H4 (cell line): ENCODE measurements at regions not wholly inside any gene's neighbourhood (a gene's known extent, or its start where the extent isn't known, plus 50 kb on each side); places are given as distances from the start of the nearest gene placed in this dataset.

Experiments
- DNase-seq: peaks from one replicate; pipeline ENCODE4 v3.0.0-alpha.2; 2015; ENCODE audit warnings: low spot score

DNA sequence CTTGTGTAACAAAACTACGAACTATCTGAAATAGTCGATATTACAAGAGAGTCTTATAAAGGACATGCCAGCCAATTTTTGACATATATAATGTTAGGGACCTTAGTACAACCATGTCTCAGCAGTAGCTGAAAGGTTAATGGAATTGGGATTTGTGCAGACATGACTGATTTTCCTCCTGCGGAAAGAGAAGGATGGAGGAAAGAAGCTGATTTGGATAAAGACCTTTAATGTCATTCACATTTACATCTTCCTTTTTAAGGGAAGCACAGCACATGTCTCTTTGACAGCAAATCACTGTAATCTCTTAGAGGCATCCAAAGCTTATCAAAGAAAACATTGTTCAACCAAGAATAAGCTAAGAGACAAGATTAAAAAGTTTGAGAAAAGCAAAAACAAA, 1976.2 kb upstream of the IGFBP7 start:
- DNase-seq, result no peak

DNA sequence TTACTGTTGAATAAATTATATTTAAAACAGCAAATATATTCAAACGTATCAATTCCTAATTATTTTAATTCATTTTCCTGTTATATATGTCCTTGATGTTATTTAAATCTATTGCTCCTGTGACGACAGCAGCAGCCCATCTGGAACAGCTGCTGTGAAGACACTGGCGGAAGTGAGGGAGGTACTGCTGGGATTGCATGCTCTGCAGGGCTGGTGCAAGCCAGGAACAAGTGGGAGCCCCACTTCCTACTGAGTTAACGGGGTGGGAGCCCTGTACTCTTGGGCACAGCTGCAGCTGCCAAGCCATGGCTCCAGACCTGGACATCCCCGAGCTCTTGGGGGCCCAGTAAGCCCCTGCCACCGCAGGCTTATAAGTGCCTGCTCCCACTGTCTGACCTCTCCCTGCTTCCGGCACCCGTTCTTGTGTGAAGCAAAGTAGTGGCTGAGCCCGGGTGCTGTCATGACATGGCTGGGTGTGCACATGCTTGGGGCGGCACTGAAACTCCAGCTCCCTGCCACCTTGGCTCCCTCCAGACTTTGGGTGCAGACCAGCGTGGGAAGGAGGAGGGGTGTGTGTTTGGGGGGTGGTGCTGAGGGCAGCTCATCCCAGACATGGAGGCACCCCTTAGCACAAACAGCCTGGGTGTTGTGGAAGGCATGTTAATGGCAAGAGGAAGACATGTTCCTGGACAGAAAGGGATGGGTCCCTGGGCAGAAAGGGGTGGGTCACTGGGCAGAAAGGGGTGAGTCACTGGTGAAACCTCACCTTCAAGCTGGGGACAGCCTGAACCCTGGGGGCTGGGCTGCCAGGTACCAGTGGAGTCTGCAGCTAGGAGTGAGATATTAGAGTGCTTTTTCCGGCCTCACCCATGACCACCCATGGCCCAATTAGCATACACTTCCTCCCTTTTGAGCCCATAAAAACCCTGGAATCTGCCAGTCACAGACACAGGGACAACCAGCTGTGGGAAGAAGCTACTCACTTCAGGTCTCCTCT, 1981.3 kb upstream of the IGFBP7 start:
- no peak for DNase-seq

DNA sequence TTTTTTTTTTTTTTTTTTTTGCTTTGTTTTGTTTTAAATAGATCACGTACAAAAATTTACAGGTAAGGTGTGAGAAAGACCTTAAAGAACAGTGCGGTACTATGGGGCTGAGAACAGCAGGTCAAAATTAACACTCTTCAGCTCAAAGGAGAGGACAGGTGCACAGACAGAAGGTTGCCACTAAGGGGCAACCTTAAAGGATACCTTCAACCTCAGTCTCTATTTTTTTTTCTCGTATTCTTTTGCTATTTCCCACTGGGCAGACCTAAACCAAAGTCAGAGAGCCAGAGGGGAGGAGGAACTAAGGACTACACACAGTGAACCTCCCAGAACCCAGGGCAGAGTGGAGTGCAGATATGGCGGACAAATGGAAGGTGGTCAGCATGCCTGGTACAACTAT, 1984.3 kb upstream of the IGFBP7 start:
- no peak for DNase-seq

DNA sequence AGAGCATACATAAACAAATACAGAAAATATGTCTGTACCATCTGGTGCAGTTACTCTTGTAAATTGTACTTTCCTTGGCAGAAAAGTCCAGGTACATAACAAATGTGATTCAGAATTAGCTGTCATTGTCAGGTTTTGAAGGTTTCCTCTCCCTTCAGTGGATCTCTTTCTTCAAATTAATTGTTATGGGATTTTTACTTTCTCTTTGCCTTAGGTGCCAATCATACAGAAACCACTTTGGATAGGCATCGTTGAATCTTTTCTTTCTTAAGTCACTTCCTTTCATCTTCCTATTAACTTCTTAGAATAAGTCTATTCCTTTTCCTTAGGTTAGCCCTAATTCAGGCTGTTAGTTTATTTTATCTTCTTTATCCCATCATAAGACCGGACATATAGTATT, 1992.1 kb upstream of the IGFBP7 start:
- no peak for DNase-seq

DNA sequence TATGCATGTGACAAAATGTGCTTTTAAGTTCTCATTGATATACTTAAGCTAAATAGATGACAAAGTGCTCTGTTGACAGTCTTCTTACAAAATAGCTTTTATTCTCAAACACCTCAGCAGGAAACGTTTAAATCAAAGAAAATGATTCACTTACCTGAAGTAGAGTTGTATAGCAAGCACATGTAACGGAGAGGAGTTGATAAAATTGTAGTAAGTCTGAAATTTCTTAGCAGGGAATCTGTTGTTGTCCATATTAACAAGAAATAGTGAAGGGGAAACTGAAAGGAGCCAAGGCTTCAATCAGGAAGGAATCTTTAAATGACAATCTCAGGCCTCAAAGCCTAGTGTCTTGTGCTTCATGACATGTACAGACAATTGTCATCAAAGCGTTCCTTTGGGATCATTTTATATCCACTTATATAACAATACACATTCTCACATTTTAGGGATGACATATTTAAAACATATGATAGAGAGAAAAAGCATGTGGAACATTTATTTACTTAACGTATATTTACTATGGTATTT, 2010.2 kb upstream of the IGFBP7 start:
- no peak for DNase-seq

DNA sequence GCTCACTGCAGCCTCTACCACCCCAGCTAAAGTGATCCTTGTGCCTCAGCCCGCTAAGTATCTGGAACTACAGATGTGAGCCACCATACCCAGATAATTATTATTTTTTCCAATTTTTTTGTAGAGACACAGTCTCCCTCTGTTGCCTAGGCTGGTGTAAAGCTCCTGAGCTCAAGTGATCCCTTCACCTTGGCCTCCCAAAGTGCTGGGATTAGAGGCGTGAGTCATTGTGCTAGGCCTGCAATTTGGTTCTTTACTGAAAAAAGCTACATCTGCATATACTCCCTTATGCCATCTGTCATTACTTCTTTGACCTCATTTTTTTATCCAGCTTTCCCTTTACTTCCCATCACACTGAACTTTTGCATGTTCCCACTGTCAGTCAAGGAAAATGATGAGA, 2012.4 kb upstream of the IGFBP7 start:
- no peak for DNase-seq

DNA sequence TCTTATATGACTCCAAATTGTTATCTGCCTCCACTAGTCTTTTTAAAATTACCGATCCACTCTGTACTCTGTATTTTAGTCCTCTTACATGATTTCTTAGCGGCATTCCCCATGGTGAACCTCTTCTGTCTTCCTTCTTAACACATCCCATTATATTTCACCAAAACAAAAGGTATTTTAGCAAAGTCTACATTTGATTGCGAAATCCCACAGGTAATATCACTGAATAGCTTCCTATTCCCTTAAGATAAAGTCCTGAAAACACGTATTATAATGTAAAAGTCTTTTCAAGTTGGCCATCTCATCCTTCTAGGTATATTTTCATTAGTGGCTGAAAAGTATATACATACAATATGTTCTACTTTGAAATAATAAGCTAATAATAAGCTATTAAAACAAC, 2016.0 kb upstream of the IGFBP7 start:
- no peak for DNase-seq

DNA sequence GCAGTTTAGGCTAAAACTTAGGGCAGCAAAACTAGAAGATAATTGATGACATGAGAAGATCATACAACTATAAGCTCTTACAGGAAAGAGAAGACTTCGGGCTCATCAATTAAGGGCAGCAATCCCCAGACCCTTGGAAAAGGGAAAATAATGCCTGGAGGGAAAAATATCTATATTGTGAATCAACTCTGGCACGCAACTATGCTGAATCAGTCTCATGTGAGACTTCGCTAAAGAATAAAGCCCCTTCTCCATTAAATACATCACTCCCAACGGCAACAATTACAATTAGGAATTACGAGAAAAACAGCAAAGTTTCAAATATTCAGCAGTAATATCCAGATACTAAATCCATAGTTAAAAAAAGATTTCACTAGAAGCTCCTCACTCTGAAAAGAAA, 2016.8 kb upstream of the IGFBP7 start:
- DNase-seq, result no peak

DNA sequence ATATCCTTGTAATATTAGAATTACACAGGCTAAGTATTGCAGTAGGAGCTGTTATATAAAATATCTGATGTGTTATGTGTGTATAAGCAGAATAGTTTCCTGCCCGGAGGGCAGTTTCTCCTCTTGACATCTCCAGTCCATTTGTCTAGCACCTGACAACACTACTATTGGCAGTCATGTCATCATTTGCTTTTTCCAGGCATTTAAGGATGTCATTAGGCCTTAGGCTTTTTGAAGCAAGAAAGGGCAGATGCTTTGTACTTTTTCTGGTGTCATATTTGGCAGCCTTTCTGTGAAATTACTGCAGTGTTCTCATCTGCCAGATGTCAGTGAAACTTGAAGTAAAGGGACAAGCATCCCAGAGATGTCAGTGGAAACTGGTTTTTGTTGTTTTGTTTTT, 2017.6 kb upstream of the IGFBP7 start:
- no peak for DNase-seq

DNA sequence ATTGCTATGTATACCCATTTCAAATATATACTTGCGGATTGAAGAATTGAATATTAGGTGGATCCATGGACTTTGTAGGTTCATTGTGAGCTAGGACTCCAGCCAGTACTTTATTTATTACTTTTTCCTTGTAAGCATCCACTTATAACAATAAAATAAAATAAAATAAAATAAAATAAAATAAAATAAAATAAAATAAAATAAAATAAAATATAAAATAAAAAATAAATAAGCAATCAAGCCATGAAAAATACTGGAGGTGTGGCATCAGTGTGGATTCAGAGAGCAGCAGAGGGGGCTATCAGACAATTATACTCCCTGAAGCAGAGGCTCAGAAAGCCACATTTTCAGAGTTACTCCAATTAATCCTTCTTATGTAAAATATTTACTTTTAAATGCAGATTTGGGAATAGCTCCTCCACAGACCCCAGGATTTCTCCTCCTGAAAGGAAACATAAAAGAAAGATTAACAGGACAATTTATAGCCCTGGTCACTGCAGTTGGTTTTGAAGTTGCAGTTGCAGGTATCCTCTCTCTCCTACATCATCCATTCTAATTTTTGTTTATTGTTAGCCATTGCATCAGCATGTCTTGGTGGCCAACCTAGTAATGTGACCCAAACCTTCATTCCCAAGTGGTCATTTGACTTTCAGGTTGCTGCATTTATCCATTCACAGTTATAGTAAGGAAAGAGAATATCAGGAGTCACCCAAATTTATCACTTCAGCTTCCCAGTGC, 2025.2 kb upstream of the IGFBP7 start:
- no peak for DNase-seq

DNA sequence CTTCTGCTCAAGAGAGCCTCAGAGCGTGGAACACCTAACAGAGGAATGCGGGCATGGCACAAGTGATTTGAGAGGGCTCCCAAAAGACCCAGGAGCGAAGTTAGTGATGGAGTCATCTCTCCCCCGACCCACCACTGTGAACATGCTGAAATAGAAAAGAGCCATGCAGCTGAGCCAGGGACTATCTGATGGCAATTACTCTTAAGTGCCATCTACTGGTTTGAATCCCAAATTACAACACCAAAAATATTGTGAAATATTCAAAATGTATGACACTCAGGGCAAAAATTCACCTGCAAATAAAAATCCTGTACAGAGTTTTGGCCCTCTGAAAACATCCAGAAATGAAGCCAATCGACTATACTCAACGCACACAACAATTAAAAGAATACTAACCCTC, 2038.9 kb upstream of the ADGRL3 start:
- DNase-seq, result no peak

DNA sequence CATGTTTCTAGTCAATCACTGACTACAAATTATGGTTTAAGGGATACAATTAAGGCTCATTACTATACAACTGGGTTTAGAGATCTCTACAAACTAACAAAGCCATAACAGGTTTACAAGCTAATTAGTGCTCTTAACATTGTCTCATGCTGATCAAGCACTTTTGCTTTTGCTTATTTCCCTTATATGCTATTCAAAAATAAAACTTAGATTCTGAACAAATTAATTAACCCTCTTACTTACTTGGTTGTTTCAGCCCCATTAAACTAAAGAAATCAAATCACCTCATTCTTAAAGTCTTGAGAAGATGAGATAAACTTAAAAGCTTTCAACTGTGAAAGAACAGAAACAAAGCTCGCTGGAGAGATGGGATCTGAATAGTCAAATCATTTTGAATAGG, 2024.5 kb upstream of the ADGRL3 start:
- no peak for DNase-seq

DNA sequence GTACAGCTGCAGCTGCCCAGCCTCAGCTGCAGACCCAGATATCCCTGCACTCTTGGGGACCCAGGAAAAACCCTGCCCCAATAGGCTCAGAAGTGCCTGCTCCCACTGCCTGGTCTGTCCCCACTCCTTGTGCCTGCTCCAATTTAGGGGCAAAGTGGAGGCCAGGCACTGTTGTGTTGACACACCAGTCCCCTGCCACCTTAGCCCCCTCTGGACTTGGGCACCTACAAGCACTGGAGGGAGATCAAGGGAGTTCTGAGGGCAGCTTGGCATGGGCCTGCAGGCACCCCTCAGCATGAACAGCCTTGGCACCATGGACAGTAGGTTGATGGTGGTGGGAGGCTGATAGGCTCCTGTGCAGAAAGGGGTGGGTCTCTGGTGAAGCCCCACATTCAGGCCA, 2020.8 kb upstream of the ADGRL3 start:
- no peak for DNase-seq

DNA sequence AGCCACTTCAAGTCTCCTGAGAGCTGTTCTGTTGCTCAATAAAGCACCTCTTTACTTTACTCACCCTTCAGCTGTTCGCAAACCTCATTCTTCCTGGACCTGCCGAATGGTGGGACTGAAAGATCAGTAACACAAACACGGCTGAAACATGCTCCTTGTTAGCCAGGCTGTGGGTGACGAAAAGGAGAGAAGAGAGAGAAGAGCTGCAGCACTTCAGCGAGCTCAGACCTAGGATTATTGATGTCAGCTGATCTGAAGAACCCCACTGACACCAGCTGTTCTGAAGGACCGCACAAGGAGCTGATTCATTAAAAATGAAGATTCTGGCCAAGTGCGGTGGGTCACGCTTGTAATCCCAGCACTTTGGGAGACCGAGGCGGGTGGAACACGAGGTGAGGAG, 2020.0 kb upstream of the ADGRL3 start:
- DNase-seq, result no peak

DNA sequence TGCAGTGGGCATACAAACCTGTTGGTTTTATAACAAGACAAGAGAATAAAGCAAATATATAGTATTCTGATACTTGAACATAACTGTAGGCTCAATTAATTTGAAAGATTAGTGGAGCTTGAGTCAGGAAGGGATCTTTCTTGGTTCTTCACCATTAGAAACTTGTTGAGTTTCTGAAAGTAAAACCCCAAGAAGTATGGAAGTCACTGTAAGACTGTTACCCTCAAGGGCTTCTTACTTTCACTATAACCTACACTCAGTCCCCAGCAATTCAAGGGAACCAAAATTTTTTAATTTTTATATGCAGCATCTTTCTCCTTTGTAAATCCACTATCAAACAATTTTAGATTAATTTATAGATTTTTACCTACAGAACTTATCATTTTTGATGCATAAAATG, 2019.2 kb upstream of the ADGRL3 start:
- DNase-seq, result no peak

DNA sequence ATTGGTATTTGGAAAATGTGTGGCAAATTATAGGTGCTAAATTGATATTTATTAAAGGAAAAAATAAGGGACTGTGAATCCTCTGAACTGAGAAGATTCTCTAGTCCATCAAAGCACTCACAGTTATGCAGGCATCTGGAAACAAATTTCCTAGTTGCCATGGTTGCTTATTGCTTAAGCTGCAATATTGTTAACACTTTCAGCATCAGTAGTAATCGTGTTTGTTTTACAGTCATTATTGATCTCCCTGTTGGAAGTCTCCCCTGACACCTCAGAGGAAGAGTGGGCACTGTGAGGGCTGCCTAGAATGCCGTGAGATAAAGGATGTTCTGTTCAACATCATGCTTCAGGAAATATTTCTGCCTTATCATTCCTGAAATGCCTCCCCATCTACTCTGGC, 2004.3 kb upstream of the ADGRL3 start:
- DNase-seq, result no peak

DNA sequence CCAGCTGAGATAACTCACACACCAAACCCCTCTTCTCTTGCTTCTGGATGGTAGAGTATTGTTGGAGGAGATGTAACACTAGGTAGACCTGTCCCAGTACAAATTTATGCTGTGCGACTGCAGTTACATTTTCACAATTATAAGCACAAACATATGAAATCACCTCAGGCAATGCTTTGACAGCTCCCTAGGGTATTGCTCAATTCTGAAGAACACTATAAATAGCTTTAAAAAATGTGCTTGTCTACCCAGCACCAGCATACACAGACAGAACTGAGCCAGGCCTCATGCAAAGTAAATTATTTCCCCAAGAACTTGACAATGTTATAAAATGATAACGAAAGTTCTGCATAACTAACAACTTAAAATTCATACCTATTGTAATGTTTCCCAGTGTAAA, 1999.1 kb upstream of the ADGRL3 start:
- DNase-seq, result no peak

DNA sequence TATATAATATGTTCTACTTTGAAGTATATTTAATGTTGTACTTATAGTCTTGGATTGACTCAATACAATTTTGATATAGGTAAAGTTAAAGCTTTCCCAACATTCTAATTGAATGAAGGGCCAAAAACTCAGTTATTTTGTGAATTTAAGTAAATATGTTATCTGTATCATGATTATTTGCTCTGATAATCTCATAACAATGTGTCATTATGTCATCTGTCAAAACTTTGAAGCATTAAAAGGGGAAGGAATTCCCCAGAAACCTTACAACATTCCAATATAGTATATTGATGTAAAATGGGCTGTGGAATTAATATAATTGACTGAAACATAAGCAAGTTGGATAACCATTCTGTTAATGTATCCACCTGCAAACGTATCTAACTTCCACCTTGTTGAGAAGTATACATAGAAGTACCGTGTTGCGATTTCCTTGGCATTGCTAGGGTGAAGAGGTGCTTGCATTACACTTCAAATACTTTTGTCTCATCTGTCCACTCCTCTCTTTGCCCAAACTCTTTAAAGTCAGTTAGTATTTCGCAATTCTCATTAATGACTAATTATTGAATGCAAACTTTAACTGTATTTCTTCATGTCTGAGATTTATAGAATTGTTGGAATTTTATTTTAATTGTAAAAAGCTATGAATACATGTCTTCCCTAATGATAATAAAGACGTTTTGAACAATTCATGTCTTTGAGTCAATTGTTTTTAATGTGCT, 1982.1 kb upstream of the ADGRL3 start:
- DNase-seq, result no peak

DNA sequence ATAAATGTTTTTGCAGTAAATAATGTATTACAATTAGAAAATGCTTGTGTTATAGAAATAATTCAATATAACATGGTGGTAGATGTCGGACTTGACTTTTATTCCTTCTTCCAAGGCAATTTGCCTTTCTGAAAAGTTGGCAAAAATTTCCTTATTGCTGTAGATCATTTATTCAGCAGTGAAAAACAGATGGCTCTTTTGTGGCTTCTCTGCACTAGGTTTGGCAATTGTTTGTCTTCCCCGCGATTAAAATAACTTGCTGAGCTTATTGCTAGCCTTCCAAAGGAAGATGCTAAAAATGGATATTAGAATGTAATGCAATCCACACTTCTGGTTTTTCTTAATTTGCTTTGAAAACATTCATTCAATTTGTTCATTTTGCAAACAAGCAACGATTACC, 1977.9 kb upstream of the ADGRL3 start:
- DNase-seq, result no peak

DNA sequence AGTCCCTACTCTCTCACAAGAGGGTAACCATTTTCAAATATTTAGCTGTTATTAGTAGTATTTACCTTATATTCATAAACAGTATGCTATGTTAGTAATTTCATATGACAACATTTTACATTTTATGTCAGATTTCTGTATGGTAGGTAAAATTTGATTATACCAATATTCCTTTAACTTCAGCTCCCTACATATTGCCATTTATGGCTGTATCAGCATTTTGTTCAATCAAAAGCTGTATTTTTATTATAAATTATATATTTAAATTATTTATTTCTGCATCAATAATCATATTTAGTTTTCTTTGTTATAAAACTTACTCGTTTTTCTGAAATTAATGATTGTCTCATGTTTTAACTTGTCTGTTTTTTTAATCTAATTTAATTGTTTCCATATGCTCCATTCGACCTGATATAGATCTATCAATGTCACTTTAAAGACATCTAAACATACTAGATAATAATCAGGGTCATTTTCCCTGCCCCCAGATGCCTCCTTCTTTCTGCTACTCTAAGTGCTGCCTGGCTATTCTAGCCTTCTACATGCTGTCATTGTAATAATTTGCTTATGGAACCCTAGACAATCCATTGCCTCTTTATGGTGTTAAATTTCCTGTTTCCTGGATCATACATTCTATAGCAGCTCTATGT, 1976.7 kb upstream of the ADGRL3 start:
- no peak for DNase-seq

DNA sequence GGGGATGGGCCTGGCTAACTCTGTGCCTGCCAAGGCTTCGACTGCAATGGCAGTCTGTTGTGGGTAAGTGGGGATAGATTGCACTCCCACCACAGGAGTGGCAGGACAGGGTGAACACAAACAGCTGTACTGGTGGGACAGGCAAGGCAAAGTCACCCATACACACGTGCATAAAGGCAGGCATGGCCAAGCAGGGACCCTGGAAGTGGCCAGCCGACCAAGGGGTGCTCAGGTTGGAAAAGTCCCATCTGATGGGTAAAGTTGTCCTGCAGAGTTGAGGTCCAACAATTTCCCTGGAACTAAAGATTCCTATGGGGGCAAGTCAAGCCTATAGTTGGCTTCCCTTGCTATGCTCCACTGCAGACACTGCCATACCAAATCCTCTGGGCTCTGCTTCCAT, 1961.9 kb upstream of the ADGRL3 start:
- DNase-seq, result no peak

DNA sequence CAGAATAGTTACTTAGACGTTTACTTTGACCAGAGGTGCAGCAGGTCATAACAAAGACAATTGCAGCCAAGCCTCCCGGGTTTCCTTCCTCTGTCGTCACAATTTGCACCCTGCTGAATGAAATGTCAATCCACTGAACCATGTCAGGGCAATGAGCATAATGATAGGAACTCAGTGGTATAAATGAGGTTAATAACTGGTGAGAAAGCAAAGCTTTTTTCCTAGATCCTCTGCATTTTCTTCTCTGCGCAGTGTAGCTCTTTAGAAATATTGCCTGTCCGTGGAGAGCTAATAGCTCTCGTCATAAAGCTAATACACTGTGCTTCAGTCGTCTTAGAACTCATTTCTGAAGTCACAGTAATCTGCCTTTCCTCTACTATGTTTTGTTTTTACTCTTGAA, 1960.1 kb upstream of the ADGRL3 start:
- DNase-seq, result no peak
